NCI-H345 (cell line): ENCODE measurements at regions not wholly inside any gene's neighbourhood (a gene's known extent, or its start where the extent isn't known, plus 50 kb on each side); places are given as distances from the start of the nearest gene placed in this dataset.

Source experiments
- DNase-seq: peaks from one replicate; lab custom pipeline; 2025; lab: John Stamatoyannopoulos, UW

- no peak for DNase-seq
These were observed 49.9 kb upstream of the ATP2B2 start for GRCh38 chr3:10555263-10555662.

GRCh38 chr3:10556312-10556711 is 50.9 kb upstream of the ATP2B2 start:
- no peak for DNase-seq

- DNase-seq = no peak
These were observed 51.9 kb upstream of the ATP2B2 start for GRCh38 chr3:10557250-10557649.

GRCh38 chr3:10557781-10558373 is 52.5 kb upstream of the ATP2B2 start:
- no peak for DNase-seq

GRCh38 chr3:10558736-10559135 is 53.4 kb upstream of the ATP2B2 start:
- DNase-seq = no peak

- DNase-seq = no peak
These were observed 54.9 kb upstream of the ATP2B2 start for GRCh38 chr3:10560060-10560861.

GRCh38 chr3:10561162-10561945 is 56.0 kb upstream of the ATP2B2 start:
- DNase-seq = no peak

- no peak for DNase-seq
These were observed 56.7 kb upstream of the ATP2B2 start for GRCh38 chr3:10561946-10562560.

- no peak for DNase-seq
These were observed 58.0 kb upstream of the ATP2B2 start for GRCh38 chr3:10563396-10563795.

GRCh38 chr3:10565814-10566213 is 60.4 kb upstream of the ATP2B2 start:
- DNase-seq = no peak

GRCh38 chr3:10566451-10566850 is 61.1 kb upstream of the ATP2B2 start:
- DNase-seq = no peak

GRCh38 chr3:10568549-10568948 is 63.2 kb upstream of the ATP2B2 start:
- no peak for DNase-seq

- DNase-seq = no peak
These were observed 65.0 kb upstream of the ATP2B2 start for GRCh38 chr3:10570196-10570946.

- DNase-seq = no peak
These were observed 68.8 kb upstream of the ATP2B2 start for GRCh38 chr3:10574101-10574620.

- no peak for DNase-seq
These were observed 70.3 kb upstream of the ATP2B2 start for GRCh38 chr3:10575601-10576160.

GRCh38 chr3:10577486-10577885 is 72.1 kb upstream of the ATP2B2 start:
- DNase-seq = no peak

- no peak for DNase-seq
These were observed 75.0 kb upstream of the ATP2B2 start for GRCh38 chr3:10580426-10580825.

GRCh38 chr3:10581251-10581650 is 75.9 kb upstream of the ATP2B2 start:
- no peak for DNase-seq

- DNase-seq = no peak
These were observed 76.3 kb upstream of the ATP2B2 start for GRCh38 chr3:10581716-10582115.

- DNase-seq = no peak
These were observed 77.3 kb upstream of the ATP2B2 start for GRCh38 chr3:10582733-10583132.
